PC-9 (cell line): ENCODE measurements at regions not wholly inside any gene's neighbourhood (a gene's known extent, or its start where the extent isn't known, plus 50 kb on each side); places are given as distances from the start of the nearest gene placed in this dataset.

Experiments used
- BruUV-seq: library from RNA; stranded (reverse); fragments of 400-500 nt; replicated peaks from 2 replicates; lab custom pipeline; 2021; lab: Mats Ljungman, UMichigan
- CTCF ChIA-PET: fragments of 300-600 bp; sonication (Branson Sonifier 250); formaldehyde crosslinking; loops from one replicate; lab custom pipeline; 2022; ENCODE audit warnings: antibody characterized with exemption; lab: Charles Lee
- POLR2A ChIA-PET: fragments of 300-600 bp; sonication (Branson Sonifier 250); formaldehyde crosslinking; loops from one replicate; lab custom pipeline; 2022; ENCODE audit warnings: antibody characterized with exemption; ENCODE audit not compliant: unreplicated experiment; lab: Charles Lee
- DNase-seq, 2 experiments: peaks; one replicate each; pipeline versions ENCODE4 v3.0.0 to v3.0.0-alpha.2; 2015 to 2022; ENCODE audit warnings: mixed read lengths in 1 of 2
- H2AFZ ChIP-seq: fragments of 200-600 bp; sonication (generic); 2 replicates; pipeline ENCODE4 v1.8.1; 2017; ENCODE audit warnings: antibody characterized with exemption
- H3F3A ChIP-seq: fragments of 200-600 bp; sonication (generic); 2 replicates; pipeline ENCODE4 v1.8.1; 2017; ENCODE audit warnings: antibody characterized with exemption, mild to moderate bottlenecking, low read depth; ENCODE audit not compliant: insufficient read depth
- H3K27ac ChIP-seq: fragments of 200-600 bp; sonication (generic); 2 replicates; pipeline ENCODE4 v1.6.1; 2016; ENCODE audit warnings: mixed run types
- H3K27me3 ChIP-seq: fragments of 200-600 bp; sonication (generic); 2 replicates; pipeline ENCODE4 v1.6.1; 2016; ENCODE audit warnings: low read depth, mixed run types; ENCODE audit not compliant: insufficient read depth
- H3K36me3 ChIP-seq: fragments of 200-600 bp; sonication (generic); 2 replicates; pipeline ENCODE4 v1.6.1; 2016; ENCODE audit warnings: low read depth, mixed run types
- H3K4me1 ChIP-seq: fragments of 200-600 bp; sonication (generic); replicated peaks from 2 replicates; pipeline ENCODE4 v1.6.1; 2016; ENCODE audit warnings: mixed run types; ENCODE audit not compliant: insufficient read depth
- H3K4me2 ChIP-seq: fragments of 200-600 bp; sonication (generic); 2 replicates; pipeline ENCODE4 v1.6.1; 2017; ENCODE audit warnings: mixed run types
- H3K4me3 ChIP-seq: fragments of 200-600 bp; sonication (generic); 2 replicates; pipeline ENCODE4 v1.6.1; 2016; ENCODE audit warnings: mixed run types
- H3K79me2 ChIP-seq: fragments of 200-600 bp; sonication (generic); 2 replicates; pipeline ENCODE4 v1.6.1; 2017; ENCODE audit warnings: low read depth, mixed run types
- H3K9me2 ChIP-seq: fragments of 200-600 bp; sonication (generic); 2 replicates; pipeline ENCODE4 v1.8.1; 2017; ENCODE audit warnings: mild to moderate bottlenecking; ENCODE audit not compliant: insufficient read depth
- H3K9me3 ChIP-seq: fragments of 200-600 bp; sonication (generic); 2 replicates; pipeline ENCODE4 v1.8.1; 2016; ENCODE audit warnings: low read depth; ENCODE audit not compliant: insufficient read depth
- H4K20me1 ChIP-seq: fragments of 200-600 bp; sonication (generic); 2 replicates; pipeline ENCODE4 v1.8.1; 2017; ENCODE audit not compliant: insufficient read depth
- EZH2 ChIP-seq: fragments of 200-600 bp; sonication (generic); IDR thresholded peaks from 2 replicates; pipeline ENCODE4 v1.8.0; 2017; ENCODE audit warnings: antibody characterized with exemption, low read depth
- intact Hi-C: fragments of 100-400 bp; cut with micrococcal nuclease; formaldehyde crosslinking; loops from one replicate; pipeline ENCODE4 v1.10.0; 2022; ENCODE audit not compliant: unreplicated experiment
- TF ChIP-seq, protein P1 (sequence below): fragments of 200-600 bp; sonication (generic); conservative IDR thresholded peaks from 2 replicates; pipeline ENCODE4 v1.6.1; 2017; ENCODE audit warnings: mixed run types, antibody characterized with exemption, mild to moderate bottlenecking, moderate library complexity

DNA sequence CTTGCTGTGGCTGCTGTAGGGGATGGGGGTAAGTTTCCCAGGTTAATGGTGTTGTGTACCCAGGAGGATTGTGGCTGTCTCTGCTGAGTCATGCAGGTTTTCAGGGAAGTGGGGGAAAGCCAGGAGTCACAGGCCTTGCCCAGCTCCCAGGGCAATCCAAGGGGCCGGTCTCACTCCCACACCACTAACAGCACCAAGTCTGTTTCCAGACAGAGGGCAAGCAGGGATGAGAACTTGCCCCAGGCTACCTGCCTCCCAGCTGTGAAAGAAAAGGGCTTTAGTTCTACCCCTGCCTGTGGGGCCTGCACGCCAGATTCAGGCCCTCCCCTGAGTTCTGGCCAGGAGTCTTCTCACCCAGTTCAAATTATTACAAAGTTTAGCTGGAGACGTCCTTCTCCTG is 579.8 kb upstream of the ST8SIA4 start:
- Histone ChIP-seq H3K9me3 (no peaks in the 10 kb centered on the region), H4K20me1 (no peaks in the 10 kb centered on the region), H3K4me3 (no peak overlapping the region), H3K79me2 (no peaks in the 10 kb centered on the region), H3F3A (no peaks in the 10 kb centered on the region), H2AFZ (no peak overlapping the region), H3K27ac (no peak overlapping the region), H3K27me3 (no peaks in the 10 kb centered on the region), H3K9me2 (no peaks in the 10 kb centered on the region), H3K4me2 (no peak overlapping the region), H3K36me3 (no peaks in the 10 kb centered on the region), H3K4me1 (no peaks in the 10 kb centered on the region)
- CTCF ChIA-PET = no interaction called here
- intact Hi-C loops = no loop called here
- no peak for TF ChIP-seq EZH2
- TF ChIP-seq, protein P1, sequence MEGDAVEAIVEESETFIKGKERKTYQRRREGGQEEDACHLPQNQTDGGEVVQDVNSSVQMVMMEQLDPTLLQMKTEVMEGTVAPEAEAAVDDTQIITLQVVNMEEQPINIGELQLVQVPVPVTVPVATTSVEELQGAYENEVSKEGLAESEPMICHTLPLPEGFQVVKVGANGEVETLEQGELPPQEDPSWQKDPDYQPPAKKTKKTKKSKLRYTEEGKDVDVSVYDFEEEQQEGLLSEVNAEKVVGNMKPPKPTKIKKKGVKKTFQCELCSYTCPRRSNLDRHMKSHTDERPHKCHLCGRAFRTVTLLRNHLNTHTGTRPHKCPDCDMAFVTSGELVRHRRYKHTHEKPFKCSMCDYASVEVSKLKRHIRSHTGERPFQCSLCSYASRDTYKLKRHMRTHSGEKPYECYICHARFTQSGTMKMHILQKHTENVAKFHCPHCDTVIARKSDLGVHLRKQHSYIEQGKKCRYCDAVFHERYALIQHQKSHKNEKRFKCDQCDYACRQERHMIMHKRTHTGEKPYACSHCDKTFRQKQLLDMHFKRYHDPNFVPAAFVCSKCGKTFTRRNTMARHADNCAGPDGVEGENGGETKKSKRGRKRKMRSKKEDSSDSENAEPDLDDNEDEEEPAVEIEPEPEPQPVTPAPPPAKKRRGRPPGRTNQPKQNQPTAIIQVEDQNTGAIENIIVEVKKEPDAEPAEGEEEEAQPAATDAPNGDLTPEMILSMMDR = no peak
- no TSS peak for BruUV-seq
- DNase-seq = no peak
- POLR2A ChIA-PET = no interaction called here

DNA sequence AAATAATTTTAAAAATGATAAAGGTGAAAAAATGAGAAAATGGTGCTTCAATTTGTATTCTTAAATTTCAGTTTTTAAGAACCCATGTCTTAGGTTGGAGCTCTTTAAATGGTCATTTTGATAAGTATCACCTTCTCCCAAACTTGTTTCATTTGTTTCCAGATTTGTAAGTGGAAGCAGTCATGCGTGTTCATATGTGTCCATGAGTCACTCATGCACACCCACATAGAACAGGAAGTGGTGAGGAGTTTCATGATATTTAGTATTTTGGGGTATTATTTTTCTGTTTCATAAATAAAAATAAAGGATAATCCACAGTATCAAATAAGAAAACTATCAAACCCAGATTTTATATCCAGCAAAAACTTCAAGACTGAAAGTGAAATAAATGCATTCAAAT is 570.4 kb upstream of the ST8SIA4 start:
- no peaks in the 10 kb centered on the region for H3K9me3 ChIP-seq
- no peaks in the 10 kb centered on the region for H3K79me2 ChIP-seq
- H4K20me1 ChIP-seq = no peaks in the 10 kb centered on the region
- intact Hi-C loops = no loop called here
- DNase-seq = no peak
- TF ChIP-seq, protein P1 = no peak
- TF ChIP-seq EZH2 = no peak
- no TSS peak for BruUV-seq
- POLR2A ChIA-PET = no interaction called here
- no peak overlapping the region for H3K4me3 ChIP-seq
- no peak overlapping the region for H3K4me2 ChIP-seq
- no peaks in the 10 kb centered on the region for H3F3A ChIP-seq
- H3K36me3 ChIP-seq = no peaks in the 10 kb centered on the region
- 0 out of 2 replicates have a peak, but pooled peaks cover 4% of the 10 kb centered on the region for H3K9me2 ChIP-seq
- no peak overlapping the region for H2AFZ ChIP-seq
- no peaks in the 10 kb centered on the region for H3K27me3 ChIP-seq
- H3K27ac ChIP-seq = no peak overlapping the region
- CTCF ChIA-PET = no interaction called here
- H3K4me1 ChIP-seq = no peaks in the 10 kb centered on the region

DNA sequence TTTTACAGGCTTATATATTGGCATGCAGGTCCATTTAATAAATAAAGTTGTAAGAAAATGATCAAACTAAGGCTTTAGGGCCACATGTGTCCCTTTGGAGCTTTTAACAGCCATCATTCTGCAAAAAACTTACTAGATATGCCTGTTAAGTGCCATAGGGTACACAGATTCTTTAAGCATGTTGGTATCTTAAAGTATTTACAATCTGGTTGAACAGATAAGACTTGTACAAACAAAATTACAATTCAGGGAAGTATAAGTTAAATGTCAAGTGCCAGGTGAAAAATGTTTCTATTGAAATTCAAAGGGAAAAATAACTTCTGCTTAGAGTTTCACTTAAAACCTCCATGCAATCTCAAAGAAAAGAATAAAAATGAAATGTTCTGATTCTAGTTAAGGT is 558.4 kb upstream of the ST8SIA4 start:
- no peaks in the 10 kb centered on the region for H3K36me3 ChIP-seq
- POLR2A ChIA-PET = no interaction called here
- H4K20me1 ChIP-seq = no peaks in the 10 kb centered on the region
- H3K4me3 ChIP-seq = no peak overlapping the region
- H2AFZ ChIP-seq = no peak overlapping the region
- H3K27ac ChIP-seq = no peak overlapping the region
- BruUV-seq = no TSS peak
- no peaks in the 10 kb centered on the region for H3K79me2 ChIP-seq
- H3K9me3 ChIP-seq = no peaks in the 10 kb centered on the region
- H3K9me2 ChIP-seq = no peaks in the 10 kb centered on the region
- DNase-seq = no peak
- H3K4me1 ChIP-seq = no peaks in the 10 kb centered on the region
- no peaks in the 10 kb centered on the region for H3F3A ChIP-seq
- no peaks in the 10 kb centered on the region for H3K27me3 ChIP-seq
- intact Hi-C loops = no loop called here
- H3K4me2 ChIP-seq = no peak overlapping the region
- CTCF ChIA-PET = no interaction called here
- TF ChIP-seq, protein P1 = no peak
- no peak for TF ChIP-seq EZH2
